Prostate gland (tissue), 2 donors: ENCODE measurements at regions not wholly inside any gene's neighbourhood (a gene's known extent, or its start where the extent isn't known, plus 50 kb on each side); places are given as distances from the start of the nearest gene placed in this dataset.

Source experiments
- POLR2AphosphoS5 ChIP-seq: sonication (generic); formaldehyde crosslinking; IDR thresholded peaks from one replicate; pipeline ENCODE4 v1.6.1; 2017; ENCODE audit warnings: antibody characterized with exemption
- TF ChIP-seq, protein P1 (sequence below), 4 experiments: fragments of 200-600 bp in 2 of 4; fragments of 450-650 bp in 2 of 4; sonication (generic) in 2 of 4; IDR thresholded peaks; 1 replicate in 3 of 4; 2 replicates in 1 of 4; pipeline ENCODE4 v1.5.1; 2016 to 2019; ENCODE audit warnings: antibody characterized with exemption in 4 of 4, mild to moderate bottlenecking in 2 of 4, moderate library complexity in 2 of 4

DNA sequence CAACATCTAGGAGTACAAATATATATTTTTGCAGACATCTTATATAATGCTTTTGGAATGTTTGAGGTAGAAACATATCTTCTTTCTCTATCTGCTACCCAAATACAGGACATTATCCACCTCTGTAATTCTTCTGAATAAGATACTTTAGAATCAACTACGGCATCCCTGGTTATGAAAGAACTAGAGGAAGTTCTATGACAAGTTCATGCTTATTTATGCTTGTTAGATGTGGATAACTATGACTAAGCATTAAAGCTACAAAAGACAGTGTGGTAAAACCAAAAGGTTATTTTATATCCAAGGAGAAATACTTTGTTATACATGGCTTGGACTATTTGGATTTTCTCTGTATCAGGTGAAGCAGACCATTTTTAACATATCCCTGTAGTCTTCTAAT lies 894.0 kb downstream of the KCNT2 start:
- no peak for TF ChIP-seq POLR2AphosphoS5
- TF ChIP-seq, protein P1, sequence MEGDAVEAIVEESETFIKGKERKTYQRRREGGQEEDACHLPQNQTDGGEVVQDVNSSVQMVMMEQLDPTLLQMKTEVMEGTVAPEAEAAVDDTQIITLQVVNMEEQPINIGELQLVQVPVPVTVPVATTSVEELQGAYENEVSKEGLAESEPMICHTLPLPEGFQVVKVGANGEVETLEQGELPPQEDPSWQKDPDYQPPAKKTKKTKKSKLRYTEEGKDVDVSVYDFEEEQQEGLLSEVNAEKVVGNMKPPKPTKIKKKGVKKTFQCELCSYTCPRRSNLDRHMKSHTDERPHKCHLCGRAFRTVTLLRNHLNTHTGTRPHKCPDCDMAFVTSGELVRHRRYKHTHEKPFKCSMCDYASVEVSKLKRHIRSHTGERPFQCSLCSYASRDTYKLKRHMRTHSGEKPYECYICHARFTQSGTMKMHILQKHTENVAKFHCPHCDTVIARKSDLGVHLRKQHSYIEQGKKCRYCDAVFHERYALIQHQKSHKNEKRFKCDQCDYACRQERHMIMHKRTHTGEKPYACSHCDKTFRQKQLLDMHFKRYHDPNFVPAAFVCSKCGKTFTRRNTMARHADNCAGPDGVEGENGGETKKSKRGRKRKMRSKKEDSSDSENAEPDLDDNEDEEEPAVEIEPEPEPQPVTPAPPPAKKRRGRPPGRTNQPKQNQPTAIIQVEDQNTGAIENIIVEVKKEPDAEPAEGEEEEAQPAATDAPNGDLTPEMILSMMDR (IDR thresholded peaks at IDR 0.05), result no peak
